DND-41 (cell line): ENCODE measurements at regions not wholly inside any gene's neighbourhood (a gene's known extent, or its start where the extent isn't known, plus 50 kb on each side); places are given as distances from the start of the nearest gene placed in this dataset.

ENCODE experiments used
- CTCF ChIP-seq: IDR thresholded peaks from 2 replicates; pipeline ENCODE4 v1.5.1; 2012; ENCODE audit warnings: borderline replicate concordance, low read length, moderate library complexity, mild to moderate bottlenecking; ENCODE audit not compliant: poor library complexity, severe bottlenecking; ENCODE audit errors: extremely low read depth
- EZH2 ChIP-seq: IDR thresholded peaks from 3 replicates; pipeline ENCODE4 v1.6.1; 2012; ENCODE audit warnings: borderline replicate concordance, low read depth, mild to moderate bottlenecking, moderate library complexity, low read length, inconsistent platforms; ENCODE audit not compliant: severe bottlenecking

- TF ChIP-seq CTCF, result no peak
- TF ChIP-seq EZH2, result no peak
These were observed 634.3 kb upstream of the MAP3K7 start for GRCh38 chr6:91221072-91221720.
